ENCODE measurements at regions not wholly inside any gene's neighbourhood (a gene's known extent, or its start where the extent isn't known, plus 50 kb on each side); places are given as distances from the start of the nearest gene placed in this dataset.

DNA sequence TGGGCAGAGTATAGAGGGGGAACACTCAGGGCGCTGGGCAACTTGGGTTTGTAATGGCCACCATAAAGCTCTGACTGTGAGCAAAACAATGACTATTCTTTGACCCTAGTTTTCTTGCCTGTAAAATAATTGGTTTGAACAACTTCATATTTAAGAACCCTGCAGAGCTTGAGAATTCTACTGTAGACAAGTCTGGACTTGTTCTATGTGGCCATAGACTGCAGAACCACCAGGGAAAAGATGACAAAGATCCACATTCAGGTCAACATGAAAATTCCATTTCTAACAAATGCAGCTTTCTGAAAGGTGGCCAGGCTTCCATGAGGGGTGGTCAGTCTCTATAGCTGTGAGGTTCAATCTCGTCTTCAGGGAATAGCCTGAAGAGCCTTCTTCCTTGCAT lies 239.4 kb upstream of the LRRN1 start:
- ATAC-seq: no peak

- no peak for ATAC-seq
Observed at GRCh38 chr3:3556078-3556477, 243.2 kb upstream of the LRRN1 start.

DNA sequence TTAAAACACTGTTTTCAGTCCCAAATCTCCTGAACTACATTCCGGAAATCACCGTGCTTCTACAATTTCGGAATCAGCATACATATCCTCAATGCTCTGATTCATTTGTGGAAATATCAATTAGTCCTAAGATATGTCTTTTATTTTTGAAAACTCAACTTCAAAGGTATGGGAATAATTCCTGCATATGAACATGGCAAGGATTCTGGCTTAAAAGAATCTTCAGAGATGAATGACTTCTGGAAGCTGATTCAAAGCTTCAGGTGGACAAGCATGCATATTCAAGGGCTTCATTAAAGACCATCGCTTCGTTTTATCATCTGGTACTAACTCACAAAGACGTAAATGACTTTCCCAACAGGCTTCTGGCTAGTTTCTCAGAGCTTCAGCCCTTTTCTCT lies 246.0 kb upstream of the LRRN1 start:
- ATAC-seq: no peak

DNA sequence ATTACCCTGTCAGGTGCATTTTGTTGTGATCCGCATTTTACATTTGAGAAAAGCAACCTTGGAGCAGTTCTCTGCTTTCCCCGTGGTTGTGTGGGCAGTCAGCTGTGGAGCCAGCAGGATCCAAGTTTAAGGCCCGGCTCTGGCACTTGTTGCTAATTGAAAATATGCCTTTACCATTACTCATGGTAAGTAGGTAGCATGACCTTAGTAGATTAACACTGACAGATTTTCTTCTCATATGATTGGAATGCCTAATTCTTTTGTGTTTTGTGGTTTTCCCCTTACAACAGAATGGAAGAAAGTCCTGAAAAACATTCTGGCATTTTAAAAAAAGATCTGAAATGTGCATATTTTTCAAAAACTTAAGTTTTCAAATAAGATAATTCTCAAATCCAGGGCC lies 246.5 kb upstream of the LRRN1 start:
- ATAC-seq: no peak

DNA sequence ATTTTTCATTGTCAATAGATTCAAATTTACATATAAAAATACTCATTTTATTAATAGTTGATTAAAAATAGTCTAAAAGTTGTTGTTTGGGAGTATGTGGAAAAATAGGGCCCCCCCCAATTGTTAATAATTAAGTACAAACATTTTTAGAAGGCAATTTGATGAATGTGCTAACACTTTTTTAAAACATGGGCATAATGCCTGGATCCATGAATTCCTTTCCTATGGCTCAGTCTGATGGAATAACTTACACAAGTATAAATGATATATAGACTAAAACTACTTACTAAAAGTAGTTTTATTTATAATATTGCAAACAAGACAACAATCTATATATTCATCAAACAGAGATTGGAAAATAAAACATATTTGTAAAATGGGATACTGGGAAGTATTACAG lies 247.2 kb upstream of the LRRN1 start:
- no peak for ATAC-seq

- ATAC-seq: no peak
Observed at GRCh38 chr3:3545360-3545759, 253.9 kb upstream of the LRRN1 start.

DNA sequence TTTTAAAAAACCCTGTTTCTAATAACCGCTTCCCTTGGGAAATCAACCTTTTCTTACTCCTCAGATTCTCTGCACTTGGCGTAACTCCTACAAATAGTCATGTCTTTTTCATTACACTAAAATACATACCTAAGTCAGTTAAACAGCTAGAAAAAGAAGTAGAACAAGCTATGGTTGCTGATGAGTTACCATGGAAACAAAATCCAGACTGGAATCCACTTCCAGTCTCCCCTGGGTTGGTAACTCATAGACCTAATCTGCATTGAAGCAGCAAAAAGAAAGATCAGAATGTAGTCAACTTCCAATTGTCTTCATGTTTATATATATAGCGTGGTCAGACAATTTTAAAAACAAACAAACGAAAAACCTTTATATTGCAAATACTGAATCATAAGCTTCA lies 260.8 kb upstream of the LRRN1 start:
- no peak for ATAC-seq

GRCh38 chr3:3532508-3532907 lies 266.7 kb upstream of the LRRN1 start:
- ATAC-seq: no peak

- ATAC-seq: no peak
Observed at GRCh38 chr3:3531476-3531875, 267.8 kb upstream of the LRRN1 start.

GRCh38 chr3:3519266-3519665 lies 280.0 kb upstream of the LRRN1 start:
- ATAC-seq: no peak

DNA sequence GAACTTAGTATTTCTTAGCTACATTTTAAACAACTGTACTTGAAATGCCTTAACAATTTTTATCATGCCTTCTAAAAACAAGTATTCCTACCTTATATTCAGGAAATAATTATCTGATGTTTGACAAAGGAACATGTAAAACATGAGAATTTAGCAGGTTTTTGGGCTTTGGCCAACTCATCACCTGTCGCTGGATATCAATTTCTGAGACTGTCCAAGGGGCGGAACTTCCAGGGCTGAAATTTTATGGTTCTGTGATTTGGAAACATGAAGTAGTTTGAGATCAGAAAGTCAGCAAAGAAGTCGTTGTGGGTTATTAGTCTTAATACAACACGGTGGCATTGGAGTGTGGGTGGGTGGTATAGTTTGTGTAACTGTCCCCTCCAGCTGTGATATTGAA lies 282.2 kb upstream of the LRRN1 start:
- ATAC-seq: no peak

- no peak for ATAC-seq
Observed at GRCh38 chr3:3516384-3516783, 282.8 kb upstream of the LRRN1 start.

- no peak for ATAC-seq
Observed at GRCh38 chr3:3509665-3510064, 289.6 kb upstream of the LRRN1 start.

DNA sequence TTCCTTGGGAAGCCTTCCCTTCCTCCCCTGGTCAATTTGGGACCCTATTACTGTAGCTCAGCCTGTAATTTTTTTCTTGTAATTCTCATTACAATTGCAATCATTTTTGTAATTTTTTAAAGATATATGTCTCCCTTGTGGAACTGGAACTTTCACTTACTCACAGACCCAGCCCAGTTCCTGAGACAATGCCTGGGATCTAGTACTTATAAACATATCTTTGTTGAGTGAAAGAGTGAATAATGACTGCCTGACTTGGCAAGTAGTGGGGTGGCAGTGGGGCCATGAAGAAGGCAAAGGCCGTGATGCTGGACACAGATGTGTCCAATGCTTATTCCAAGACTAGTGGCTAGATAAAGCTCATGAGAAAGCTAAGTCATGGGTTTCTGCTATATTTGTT lies 294.5 kb upstream of the LRRN1 start:
- no peak for ATAC-seq

GRCh38 chr3:3503411-3503810 lies 295.8 kb upstream of the LRRN1 start:
- ATAC-seq: no peak

- ATAC-seq: no peak
Observed at GRCh38 chr3:3499987-3500386, 299.2 kb upstream of the LRRN1 start.

DNA sequence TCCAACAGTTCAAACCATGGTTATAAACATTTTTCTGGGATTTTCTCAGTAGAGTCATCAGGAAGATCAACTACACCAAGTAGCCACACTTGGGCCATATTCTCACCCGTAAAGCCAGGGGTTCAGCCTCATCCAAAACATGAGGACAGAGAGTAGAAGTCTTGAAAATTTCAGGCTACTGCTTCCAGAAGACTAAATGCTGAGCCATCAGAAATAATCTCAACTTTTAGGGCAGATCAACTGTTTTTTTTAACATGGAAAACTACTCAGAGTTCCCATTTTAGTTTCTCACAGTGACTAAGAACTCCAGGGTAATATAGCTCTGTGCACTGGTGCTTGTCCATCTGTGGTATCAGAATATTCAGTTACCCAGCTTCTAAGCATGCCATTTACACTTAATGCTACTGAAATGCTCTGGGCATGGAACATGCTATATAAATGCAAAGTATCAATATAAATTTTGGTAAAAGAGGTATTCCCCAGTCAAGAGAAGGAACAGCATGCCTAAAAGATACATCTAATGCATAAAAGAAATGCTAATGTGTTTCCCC lies 300.1 kb upstream of the LRRN1 start:
- ATAC-seq: no peak

DNA sequence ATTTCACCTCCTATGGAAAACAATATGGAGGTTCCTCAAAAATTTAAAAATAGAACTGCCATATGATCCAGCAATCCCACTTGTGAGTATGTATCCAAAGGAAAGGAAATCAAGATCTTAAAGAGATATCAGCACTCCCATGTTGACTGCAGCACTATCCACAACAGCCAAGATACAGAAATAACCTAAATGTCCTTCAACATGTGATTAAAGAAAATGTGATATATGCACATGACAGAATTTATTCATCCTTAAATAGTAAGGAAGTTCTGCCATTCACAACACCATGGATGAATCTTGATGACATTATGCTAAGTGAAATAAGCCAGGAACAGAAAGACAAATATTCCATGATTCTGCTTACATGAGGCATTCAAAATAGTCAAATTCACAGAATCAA lies 303.6 kb upstream of the LRRN1 start:
- no peak for ATAC-seq

GRCh38 chr3:3476669-3477068 lies 297.2 kb upstream of the CRBN start:
- no peak for ATAC-seq

DNA sequence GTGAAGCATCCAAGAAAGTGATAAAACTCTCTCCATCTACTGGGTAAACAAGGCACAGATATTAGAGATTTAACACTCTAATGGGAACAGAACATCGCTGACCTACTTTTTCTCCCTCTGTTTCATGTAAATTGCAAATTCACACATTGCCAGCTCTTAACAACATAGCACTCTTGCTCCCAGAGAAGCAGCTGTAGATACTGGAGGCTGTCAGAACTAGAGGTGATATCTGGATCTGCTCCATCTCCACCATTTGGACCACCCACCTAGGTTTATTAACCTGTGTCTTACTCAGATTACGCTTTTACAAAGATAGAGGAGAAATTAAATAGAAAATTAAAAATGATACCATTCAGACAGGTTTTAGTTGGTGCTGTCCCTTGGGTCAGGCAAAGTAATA lies 289.1 kb upstream of the CRBN start:
- no peak for ATAC-seq

DNA sequence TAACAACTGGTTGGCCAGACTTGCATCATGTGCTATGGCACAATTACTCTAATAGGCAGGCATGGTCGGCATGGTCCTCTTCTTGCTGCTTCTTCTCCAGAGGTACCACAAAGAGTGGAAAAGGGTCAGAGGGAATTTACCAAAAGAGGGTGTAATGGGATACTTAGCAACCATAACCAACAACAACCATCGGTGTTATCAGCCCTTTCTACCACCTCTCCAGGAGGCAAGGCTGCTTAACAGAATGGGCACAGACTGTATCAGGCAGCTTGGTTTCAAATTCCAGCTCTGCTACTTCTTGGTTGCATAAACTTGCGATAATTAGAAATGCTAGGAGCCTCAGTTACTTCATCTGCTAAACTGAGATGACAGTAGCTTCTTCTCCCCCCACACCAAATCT lies 284.6 kb upstream of the CRBN start:
- no peak for ATAC-seq

- ATAC-seq: no peak
Observed at GRCh38 chr3:3461317-3461716, 281.8 kb upstream of the CRBN start.

DNA sequence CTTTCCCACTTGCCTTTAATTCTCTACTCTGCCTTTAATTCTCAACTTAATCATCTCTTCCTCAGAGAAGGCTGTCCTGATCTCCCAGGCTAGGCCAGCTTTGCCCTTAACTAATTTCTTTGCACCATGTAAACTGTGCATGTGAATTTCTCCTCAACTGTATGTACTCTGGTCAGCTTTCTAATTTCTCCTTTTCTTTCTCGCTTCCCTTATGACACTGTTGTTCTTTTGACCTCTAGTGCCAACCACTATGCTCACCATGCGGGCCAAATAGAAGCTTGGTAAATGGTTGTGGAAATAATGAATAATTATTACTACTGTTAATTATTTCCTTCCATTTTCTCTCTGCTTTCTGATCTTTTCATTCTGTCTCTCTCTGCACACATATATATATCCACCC lies 269.0 kb upstream of the CRBN start:
- ATAC-seq: no peak

GRCh38 chr3:3447641-3448040 lies 268.1 kb upstream of the CRBN start:
- no peak for ATAC-seq

GRCh38 chr3:3446251-3446650 lies 266.8 kb upstream of the CRBN start:
- no peak for ATAC-seq

DNA sequence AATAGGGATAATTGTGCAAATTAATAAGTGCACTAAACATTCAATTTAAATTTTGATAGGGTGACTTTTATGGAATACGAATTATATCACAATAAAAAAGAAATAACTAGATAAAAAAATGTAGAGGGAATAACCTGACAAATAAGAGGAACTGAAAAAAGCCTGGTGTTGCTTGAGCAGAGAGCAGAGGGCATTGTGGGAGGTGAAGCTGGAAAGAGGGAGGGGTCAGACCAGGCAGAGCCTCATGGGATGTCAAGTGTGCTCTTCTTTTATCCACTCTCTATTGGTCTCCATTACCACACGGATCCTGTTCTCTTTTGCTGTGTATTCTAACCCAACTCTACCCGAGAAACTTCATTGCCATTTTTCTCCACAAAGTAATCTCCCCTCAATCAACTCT lies 264.0 kb upstream of the CRBN start:
- ATAC-seq: no peak

Data from activated CD4-positive, CD25-positive, alpha-beta regulatory T cell treated with anti-CD3 and anti-CD28 coated beads, Interleukin-2, amount 50 U/mL, for 24 hours (primary cell).